Mesodermal cell (in vitro differentiated cells): ENCODE measurements at regions not wholly inside any gene's neighbourhood (a gene's known extent, or its start where the extent isn't known, plus 50 kb on each side); places are given as distances from the start of the nearest gene placed in this dataset.
"Not testable (repeated sequence)": the region's sequence is repeated elsewhere in the genome, so short reads cannot be mapped to it uniquely, and the experiment has no call there.

Experiments used
- H3K27ac ChIP-seq: 2 replicates; pipeline ENCODE4 v1.7.0; 2013; ENCODE audit warnings: mild to moderate bottlenecking, low read depth, low read length, moderate library complexity; ENCODE audit not compliant: severe bottlenecking
- H3K36me3 ChIP-seq: 2 replicates; pipeline ENCODE4 v1.7.1; 2013; ENCODE audit warnings: mild to moderate bottlenecking, low read length, moderate library complexity; ENCODE audit not compliant: control insufficient read depth, insufficient read depth
- H3K4me1 ChIP-seq: one replicate; pipeline ENCODE4 v1.7.1; 2013; ENCODE audit warnings: mild to moderate bottlenecking, low read length; ENCODE audit not compliant: insufficient read depth, control insufficient read depth, poor library complexity, severe bottlenecking
- H3K4me3 ChIP-seq: 2 replicates; pipeline ENCODE4 v1.7.0; 2013; ENCODE audit warnings: low read length, control low read depth, mild to moderate bottlenecking; ENCODE audit not compliant: insufficient read depth, poor library complexity, severe bottlenecking; ENCODE audit errors: extremely low read depth
- H3K9me3 ChIP-seq: 2 replicates; pipeline ENCODE4 v1.7.1; 2013; ENCODE audit warnings: mild to moderate bottlenecking, low read length, moderate library complexity; ENCODE audit not compliant: control insufficient read depth
- WGBS, 2 experiments: methylation state at CpG; one replicate each; pipeline ENCODE4 v1.1.5; 2013; ENCODE audit warnings: missing lambda C conversion rate in 2 of 2; ENCODE audit not compliant: insufficient coverage in 2 of 2; 5-methylcytosine and 5-hydroxymethylcytosine counted together

DNA sequence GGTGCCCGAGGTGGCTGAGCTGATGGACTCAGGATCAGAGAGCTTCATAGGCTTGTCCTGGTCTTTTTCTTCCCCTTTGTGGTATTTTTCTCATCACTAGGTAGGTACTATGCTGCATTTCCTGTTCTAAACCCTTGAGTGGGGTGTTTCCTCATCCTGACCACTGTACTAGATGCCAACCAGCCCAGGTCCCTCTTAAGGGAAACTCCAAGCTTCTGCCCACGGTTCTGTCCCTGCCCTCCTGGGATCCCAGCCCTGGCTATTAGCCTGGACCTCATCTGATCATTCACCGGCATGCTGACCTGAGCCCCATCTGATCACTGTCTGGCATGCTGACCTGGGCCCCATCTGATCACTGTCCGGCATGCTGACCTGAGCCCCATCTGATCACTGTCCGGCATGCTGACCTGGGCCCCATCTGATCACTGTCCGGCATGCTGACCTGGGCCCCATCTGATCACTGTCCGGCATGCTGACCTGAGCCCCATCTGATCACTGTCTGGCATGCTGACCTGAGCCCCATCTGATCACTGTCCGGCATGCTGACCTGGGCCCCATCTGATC is 207.6 kb downstream of the NDUFA10 start:
- H3K27ac ChIP-seq, H3K4me3 ChIP-seq, H3K4me1 ChIP-seq, H3K36me3 ChIP-seq, H3K9me3 ChIP-seq: not testable (repeated sequence)
- WGBS, 2 experiments = 91 to 100% methylated on average over 2 to 3 of the region's 8 CpGs

DNA sequence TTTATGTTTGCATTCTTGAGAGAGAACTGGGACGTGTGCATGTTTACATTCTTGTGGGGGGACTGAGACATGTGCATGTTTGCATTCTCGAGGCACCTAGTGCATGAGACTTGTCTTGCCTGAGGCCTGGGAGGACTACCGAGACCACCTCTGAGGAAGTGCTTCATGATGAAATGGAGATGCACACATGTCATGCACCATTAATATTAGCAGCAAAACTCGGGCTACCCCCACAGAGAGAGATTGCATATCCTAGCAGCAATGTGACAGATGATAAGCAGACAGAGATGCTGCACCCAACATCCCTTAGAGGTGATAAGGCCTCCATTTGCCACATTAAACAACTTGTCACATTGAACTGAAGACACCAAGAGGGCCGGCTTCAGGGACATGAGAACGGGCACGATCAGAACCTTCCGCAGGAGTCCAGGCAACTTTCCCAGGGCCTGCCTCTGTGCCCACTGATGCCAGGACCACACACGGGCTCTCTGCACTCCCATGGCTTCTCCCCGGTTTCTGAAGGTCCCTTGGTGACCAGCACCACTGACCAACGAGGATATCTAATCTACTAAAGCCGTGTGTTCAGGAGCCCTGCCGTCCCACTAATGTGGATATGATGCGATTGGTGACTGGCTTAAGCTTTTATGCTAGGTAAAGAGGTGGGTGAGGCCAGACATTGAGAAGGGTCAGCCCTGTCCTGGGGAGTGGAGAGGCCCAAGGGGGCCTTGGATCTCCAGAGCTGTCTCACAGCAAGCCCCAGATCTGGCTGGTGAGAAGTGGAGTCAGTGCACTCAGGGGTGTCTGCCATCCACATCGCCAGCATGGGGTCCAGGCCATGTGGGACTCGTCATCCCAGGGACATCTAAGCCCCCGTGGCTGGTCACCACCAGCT is 208.3 kb downstream of the NDUFA10 start:
- Histone ChIP-seq H3K4me1 (peaks cover 7% of the 10 kb centered on the region), H3K27ac (no peak overlapping the region), H3K36me3 (no peaks in the 10 kb centered on the region), H3K4me3 (no peak overlapping the region), H3K9me3 (no peaks in the 10 kb centered on the region)
- 83 to 86% methylated on average over 14 to 16 of the region's 17 CpGs for WGBS, 2 experiments

DNA sequence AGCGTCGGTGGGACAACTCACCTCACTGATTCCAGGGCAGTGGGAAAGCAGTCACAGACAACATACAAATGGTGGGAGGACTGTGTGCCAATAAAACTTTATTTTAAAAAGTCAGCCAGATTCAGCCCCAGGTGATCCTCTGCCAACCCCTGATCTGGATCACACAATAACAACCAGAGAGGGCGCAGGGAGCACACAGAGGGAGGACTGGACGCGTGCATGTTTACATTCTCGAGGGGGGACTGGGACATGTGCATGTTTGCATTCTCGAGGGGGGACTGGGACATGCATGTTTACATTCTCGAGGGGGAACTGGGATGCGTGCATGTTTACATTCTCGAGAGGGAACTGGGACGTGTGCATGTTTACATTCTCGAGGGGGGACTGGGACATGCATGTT is 209.5 kb downstream of the NDUFA10 start:
- H3K4me3 ChIP-seq = no peak overlapping the region
- no peaks in the 10 kb centered on the region for H3K9me3 ChIP-seq
- peaks cover 7% of the 10 kb centered on the region for H3K4me1 ChIP-seq
- 87 to 91% methylated on average over 10 to 12 of the region's 12 CpGs for WGBS, 2 experiments
- no peaks in the 10 kb centered on the region for H3K36me3 ChIP-seq
- H3K27ac ChIP-seq = peak overlapping the region; percentile 23

DNA sequence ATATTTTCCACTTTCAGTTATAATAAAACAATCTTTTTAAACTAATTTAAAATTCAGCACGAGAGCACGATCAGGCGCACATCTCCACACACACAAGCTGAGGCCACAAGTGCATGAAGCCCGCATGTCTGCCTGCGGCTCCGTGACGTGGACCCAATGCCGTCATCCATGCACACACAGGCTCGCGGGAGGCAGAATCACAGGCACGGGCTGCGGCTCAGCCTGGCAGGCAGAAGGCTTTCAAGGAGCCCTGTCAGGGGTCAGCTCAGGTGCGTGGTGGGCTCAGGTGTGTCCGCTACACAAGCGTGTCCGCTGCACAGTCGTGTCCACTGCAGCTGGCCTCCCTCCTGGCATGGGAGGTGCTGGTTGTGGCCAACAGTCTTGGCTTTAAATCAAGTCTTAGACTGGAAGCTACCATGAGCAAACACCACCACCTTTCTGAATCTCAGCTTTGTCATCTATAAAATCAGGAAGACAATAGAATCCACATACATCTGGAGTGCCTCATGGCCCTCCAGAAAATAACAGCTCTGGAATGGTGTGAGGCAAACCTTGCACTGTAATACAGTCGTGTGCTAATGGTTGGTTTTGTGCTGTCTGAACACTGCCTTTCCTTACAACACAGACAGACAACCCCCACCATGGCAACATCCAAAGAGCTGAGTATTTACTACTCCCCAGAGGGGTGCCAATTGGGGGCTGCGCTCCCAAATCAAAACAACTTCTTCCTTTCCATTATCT is 210.1 kb downstream of the NDUFA10 start:
- WGBS, 2 experiments = 97 to 98% methylated on average over 17 to 18 of the region's 19 CpGs
- peak overlapping the region; percentile 23 for H3K27ac ChIP-seq

DNA sequence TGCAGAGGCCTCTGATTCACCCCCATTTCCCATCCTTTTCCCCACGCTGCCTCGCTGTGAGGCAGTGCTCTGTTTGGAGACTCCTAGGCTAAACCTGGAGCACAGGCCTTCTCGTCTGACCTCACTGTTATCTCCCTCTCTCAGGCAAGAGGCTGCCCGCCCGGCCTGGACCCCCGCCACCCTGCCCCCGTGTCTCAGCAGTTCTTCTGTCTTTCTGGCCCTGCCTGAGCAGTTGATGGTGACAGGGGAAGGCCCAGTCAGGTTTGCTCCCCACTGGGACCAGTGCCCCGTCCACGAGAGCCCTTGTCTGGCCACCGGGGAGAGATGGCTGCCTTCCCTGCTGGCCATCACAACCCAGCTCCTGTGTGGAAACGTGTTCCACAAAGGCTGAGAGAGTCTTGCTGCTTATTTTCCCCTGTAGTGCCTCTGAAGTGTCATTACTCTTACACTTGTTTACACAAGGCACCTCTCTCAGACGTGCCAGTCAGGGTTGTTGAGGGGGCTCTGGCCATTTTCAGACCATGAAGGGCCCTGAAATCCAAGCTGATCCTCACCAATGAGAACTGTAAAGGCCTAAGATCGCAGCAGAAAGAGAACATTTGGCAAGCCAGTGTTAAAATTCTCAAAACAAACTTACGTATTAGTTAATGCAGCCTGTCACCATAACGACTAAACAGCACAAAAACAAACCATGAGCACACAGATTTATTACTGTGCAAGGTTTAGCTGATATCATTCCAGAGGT is 210.9 kb downstream of the NDUFA10 start:
- 65 to 83% methylated on average over 8 to 12 of the region's 15 CpGs for WGBS, 2 experiments
- no peaks in the 10 kb centered on the region for H3K36me3 ChIP-seq
- H3K9me3 ChIP-seq = no peaks in the 10 kb centered on the region
- H3K4me3 ChIP-seq = no peak overlapping the region
- peak overlapping the region; percentile 63 for H3K27ac ChIP-seq
- peaks cover 7% of the 10 kb centered on the region for H3K4me1 ChIP-seq

More for the DNA sequence above, 210.1 kb downstream of the NDUFA10 start:
- no peaks in the 10 kb centered on the region for H3K36me3 ChIP-seq
- H3K4me3 ChIP-seq = no peak overlapping the region
- peaks cover 7% of the 10 kb centered on the region for H3K4me1 ChIP-seq
- no peaks in the 10 kb centered on the region for H3K9me3 ChIP-seq

DNA sequence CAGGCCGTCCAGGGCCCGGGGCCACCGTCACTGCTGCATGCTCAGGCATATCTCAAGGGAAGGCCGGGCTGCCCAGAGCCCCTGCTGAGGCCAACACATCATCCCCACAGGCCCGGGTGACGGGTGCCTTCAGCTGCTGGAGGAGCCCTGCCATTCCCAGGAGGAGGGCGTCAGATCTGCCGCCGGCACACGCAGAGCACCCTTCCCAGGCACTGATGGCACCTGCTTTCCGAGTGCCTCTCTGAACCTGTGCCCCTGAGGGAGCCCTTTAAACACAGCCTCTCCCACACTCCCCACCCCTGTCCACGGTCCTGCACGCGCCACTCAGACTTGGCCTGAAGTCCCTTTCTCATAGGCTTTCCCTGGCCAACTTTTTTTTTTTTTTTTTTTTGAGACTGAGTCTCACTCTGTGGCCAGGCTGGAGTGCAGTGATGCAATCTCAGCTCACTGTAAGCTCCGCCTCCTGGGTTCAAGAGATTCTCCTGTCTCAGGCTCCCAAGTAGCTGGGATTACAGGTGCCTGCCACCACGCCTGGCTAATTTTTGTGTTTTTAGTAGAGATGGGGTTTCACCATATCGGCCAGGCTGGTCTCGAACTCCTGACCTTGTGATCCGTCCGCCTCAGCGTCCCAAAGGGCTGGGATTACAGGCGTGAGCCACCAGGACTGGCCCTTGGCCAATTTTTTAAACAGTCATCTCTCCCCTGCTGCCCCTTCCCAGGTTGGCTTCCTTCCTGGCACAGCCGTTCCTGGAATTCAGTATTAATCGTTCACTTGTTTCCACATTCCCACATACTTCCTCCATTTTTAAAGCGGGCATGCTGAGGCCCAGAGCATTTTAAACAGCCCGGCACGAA is 211.7 kb downstream of the NDUFA10 start:
- Histone ChIP-seq H3K4me3 (no peak overlapping the region), H3K4me1 (peaks cover 7% of the 10 kb centered on the region), H3K27ac (no peak overlapping the region), H3K36me3 (no peaks in the 10 kb centered on the region), H3K9me3 (no peaks in the 10 kb centered on the region)
- 90 to 94% methylated on average over 25 to 27 of the region's 27 CpGs for WGBS, 2 experiments

DNA sequence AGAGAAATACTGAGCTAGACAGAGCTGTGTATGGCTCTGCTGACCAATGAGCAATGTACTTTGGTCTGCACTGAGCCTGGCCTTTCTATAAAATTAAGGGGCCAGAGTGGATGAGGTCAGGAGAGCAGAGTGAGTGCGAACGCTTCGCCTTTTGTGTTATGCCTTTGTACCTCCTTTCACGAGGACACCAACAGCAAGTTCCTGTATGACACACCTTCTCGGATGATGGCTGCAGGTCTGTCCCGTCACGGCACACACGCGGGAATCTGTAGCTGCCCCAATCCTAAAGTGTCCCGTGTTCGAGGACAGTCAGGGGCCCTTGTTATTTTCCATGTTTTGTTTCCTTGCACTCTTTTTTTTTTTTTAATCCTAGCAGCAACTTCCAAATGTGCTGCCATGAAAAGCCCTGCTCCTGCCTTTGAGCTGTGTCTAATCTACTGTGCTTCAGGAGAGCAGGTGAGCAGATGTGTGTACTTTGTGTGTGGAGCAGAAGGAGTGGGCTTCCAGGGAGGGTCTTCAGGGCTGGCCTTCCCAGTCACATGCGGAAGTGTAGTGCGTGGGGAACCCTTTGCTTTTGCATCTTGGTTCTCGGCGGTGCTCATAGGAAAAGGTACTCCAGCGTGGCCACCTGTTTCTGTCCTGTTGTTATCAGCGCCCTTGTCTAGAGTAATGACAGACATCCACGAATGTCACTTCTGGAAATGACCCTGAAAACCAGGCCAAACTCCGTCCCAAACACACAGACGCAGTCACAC is 213.2 kb downstream of the NDUFA10 start:
- no peaks in the 10 kb centered on the region for H3K36me3 ChIP-seq
- WGBS, 2 experiments = 95 to 98% methylated on average over 19 of the region's 20 CpGs
- H3K27ac ChIP-seq = no peak overlapping the region
- H3K4me1 ChIP-seq = peaks cover 7% of the 10 kb centered on the region
- no peaks in the 10 kb centered on the region for H3K9me3 ChIP-seq
- H3K4me3 ChIP-seq = no peak overlapping the region

DNA sequence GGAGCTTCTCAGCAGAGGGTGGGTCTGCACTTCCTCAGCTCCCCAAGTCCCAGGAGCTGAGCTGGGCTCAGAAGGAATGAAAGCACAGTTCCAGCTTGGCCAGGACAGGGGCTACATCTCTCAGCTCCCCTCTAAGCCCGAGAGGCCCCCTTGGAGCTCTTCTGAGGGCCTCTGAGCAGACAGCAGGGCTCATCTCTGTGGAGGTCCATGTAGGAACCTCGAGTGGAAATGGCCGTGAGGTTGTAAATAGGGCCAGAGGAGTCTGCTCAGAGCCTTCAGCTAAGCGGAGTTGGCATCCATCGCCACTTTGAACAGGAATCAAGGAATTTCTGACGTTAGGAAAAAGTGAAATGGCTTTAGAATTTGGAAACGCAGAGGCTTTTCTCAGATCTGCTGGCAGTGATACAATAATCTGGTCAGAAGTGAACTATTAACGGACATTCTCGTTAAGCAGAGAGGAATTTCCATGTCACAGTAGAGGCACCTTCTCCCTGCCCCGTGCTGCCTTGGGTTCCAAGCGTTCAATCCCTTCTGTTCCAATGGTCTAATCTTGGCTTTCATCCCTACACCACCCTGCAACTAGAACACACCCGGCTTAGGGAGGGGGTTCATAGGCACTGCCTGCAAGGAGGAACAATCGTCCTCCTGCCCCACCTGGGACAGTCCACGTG is 213.9 kb downstream of the NDUFA10 start:
- no peak overlapping the region for H3K4me3 ChIP-seq
- H3K36me3 ChIP-seq = no peaks in the 10 kb centered on the region
- 84 to 94% methylated on average over 13 to 14 of the region's 14 CpGs for WGBS, 2 experiments
- H3K27ac ChIP-seq = no peak overlapping the region
- H3K9me3 ChIP-seq = no peaks in the 10 kb centered on the region
- peaks cover 7% of the 10 kb centered on the region for H3K4me1 ChIP-seq

DNA sequence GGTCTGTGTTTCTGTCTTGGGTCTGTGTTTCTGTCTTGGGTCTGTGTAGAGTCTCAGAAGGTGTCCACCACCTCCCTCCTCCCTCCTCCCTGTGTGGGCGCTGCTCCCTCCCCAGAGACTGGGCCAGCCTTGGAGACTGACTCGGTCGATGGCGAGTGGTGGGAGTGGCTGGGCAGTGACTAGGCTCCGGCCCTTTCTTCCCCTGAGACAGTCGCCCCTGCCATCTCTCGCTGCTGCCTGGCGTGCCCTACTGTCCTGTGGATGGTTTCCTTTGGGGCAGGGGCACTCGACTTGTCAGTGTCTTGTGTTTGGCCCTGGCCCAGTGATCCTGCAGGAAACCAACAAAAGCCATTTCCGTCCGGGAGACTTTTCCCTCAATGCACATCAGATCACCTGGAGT is 215.8 kb downstream of the NDUFA10 start:
- 70 to 78% methylated on average over 6 to 9 of the region's 11 CpGs for WGBS, 2 experiments
- no peaks in the 10 kb centered on the region for H3K4me1 ChIP-seq

More for the DNA sequence above, 215.8 kb downstream of the NDUFA10 start:
- no peaks in the 10 kb centered on the region for H3K9me3 ChIP-seq
- H3K4me3 ChIP-seq = no peak overlapping the region
- H3K27ac ChIP-seq = no peak overlapping the region
- no peaks in the 10 kb centered on the region for H3K36me3 ChIP-seq
